Lung (tissue), 11 donors: ENCODE measurements at regions not wholly inside any gene's neighbourhood (a gene's known extent, or its start where the extent isn't known, plus 50 kb on each side); places are given as distances from the start of the nearest gene placed in this dataset.
"Not testable (repeated sequence)": the region's sequence is repeated elsewhere in the genome, so short reads cannot be mapped to it uniquely, and the experiment has no call there.

ENCODE experiments used
- ATAC-seq: fragments of 200-7000 bp; cut with Tn5 transposase; one replicate; pipeline ENCODE4 v1.9.1; 2020; ENCODE audit warnings: moderate number of reproducible peaks; ENCODE audit not compliant: insufficient read depth, low FRiP score
- DNase-seq, 3 donors: peaks; one replicate each; pipeline ENCODE4 v3.0.0-alpha.2; 2013 to 2017
- H3K27ac ChIP-seq, 2 donors: one replicate each; pipeline ENCODE4 v1.5.1; 2013; ENCODE audit warnings: mild to moderate bottlenecking in 2 of 2, moderate library complexity in 2 of 2, control low read depth in 1 of 2, inconsistent platforms in 1 of 2, low read depth in 1 of 2, low read length in 1 of 2
- H3K27me3 ChIP-seq, 3 donors: one replicate each; pipeline ENCODE4 v1.5.1; 2013; ENCODE audit warnings: low read length in 2 of 3; ENCODE audit not compliant: control insufficient read depth in 3 of 3, insufficient read depth in 3 of 3
- H3K36me3 ChIP-seq, 4 donors: one replicate each; pipeline ENCODE4 v1.5.1; 2013; ENCODE audit warnings: low read length in 4 of 4, mild to moderate bottlenecking in 1 of 4, moderate library complexity in 1 of 4; ENCODE audit not compliant: control insufficient read depth in 4 of 4, insufficient read depth in 4 of 4
- H3K4me1 ChIP-seq, 5 donors: one replicate each; pipeline ENCODE4 v1.5.1; 2013; ENCODE audit warnings: low read length in 5 of 5, mild to moderate bottlenecking in 2 of 5, moderate library complexity in 1 of 5; ENCODE audit not compliant: control insufficient read depth in 5 of 5, insufficient read depth in 5 of 5
- H3K4me3 ChIP-seq: one replicate; pipeline ENCODE4 v1.5.1; 2013; ENCODE audit warnings: mild to moderate bottlenecking, control low read depth, moderate library complexity
- H3K9ac ChIP-seq, 2 donors: one replicate each; pipeline ENCODE4 v1.5.1; 2013; ENCODE audit warnings: low read length in 2 of 2, control low read depth in 1 of 2; ENCODE audit not compliant: insufficient read depth in 1 of 2
- H3K9me3 ChIP-seq, 4 donors: one replicate each; pipeline ENCODE4 v1.5.1; 2013; ENCODE audit warnings: low read length in 3 of 4, mild to moderate bottlenecking in 1 of 4, moderate library complexity in 1 of 4; ENCODE audit not compliant: control insufficient read depth in 4 of 4, insufficient read depth in 3 of 4
- WGBS, 2 donors: extraction: QIAGEN DNeasy Blood & Tissue Kit; methylation state at CpG; one replicate each; pipeline ENCODE4 v1.1.7; 2013; 5-methylcytosine and 5-hydroxymethylcytosine counted together
- TF ChIP-seq, protein P1 (sequence below): IDR thresholded peaks from 2 replicates; pipeline ENCODE4 v1.5.1; 2012; ENCODE audit warnings: mild to moderate bottlenecking; ENCODE audit errors: control extremely low read depth, extremely low read depth
- donor health status: control.
- donor health status: control.
- donor health status: Bipolar disorder and iron deficiency.
- donor health status: healthy.
- donor health status: DM: yes; HTN: yes; CAD: no.

DNA sequence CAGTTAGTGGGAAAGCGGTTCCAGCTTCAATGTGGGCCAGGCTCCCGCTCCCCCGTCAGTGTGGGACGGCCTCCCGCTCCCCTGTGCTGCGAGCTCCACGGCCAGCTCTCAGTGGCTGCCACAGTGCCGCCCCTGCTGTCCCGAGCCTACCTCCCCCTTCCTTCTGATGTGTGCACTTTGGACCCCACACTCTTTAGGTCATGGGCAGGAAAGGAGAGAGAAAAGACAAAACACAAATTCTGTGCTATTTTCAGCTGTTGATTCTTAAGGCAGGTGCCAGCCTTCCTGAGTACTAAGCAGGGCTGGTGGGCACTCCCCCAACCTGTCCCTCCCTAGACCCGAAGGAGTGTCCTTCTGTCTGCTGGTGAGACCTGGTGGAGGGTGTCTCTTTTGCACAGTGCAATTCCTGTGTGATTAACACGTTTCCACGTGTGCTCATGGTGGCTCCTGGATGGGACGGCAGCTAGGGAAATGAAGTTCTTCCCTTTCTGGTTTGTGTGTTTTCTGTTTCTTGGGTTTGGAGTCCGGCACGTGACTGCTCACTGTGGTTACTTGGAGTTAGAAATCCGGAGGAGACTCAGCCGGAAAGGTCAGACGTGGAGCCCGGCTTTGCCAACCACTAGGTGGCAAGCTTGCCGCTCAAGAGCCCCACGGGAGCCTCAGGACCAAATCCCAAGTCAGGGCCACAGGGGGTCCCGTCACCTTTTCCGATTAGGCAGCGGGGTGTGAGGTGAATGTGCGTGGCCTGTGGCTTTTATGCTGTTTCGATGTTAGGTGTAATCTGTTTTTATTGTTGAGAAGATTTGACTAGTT, 130.3 kb downstream of the LAT start:
- not testable (repeated sequence) for H3K9ac ChIP-seq, H3K4me3 ChIP-seq, H3K36me3 ChIP-seq, H3K9me3 ChIP-seq, H3K27me3 ChIP-seq, H3K4me1 ChIP-seq
- TF ChIP-seq, protein P1, sequence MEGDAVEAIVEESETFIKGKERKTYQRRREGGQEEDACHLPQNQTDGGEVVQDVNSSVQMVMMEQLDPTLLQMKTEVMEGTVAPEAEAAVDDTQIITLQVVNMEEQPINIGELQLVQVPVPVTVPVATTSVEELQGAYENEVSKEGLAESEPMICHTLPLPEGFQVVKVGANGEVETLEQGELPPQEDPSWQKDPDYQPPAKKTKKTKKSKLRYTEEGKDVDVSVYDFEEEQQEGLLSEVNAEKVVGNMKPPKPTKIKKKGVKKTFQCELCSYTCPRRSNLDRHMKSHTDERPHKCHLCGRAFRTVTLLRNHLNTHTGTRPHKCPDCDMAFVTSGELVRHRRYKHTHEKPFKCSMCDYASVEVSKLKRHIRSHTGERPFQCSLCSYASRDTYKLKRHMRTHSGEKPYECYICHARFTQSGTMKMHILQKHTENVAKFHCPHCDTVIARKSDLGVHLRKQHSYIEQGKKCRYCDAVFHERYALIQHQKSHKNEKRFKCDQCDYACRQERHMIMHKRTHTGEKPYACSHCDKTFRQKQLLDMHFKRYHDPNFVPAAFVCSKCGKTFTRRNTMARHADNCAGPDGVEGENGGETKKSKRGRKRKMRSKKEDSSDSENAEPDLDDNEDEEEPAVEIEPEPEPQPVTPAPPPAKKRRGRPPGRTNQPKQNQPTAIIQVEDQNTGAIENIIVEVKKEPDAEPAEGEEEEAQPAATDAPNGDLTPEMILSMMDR, result peak; percentile 17
- peak; percentile 78 for ATAC-seq
- 29 to 38% methylated on average over 26 of the region's 26 CpGs for WGBS, 2 donors
- H3K27ac ChIP-seq, result peak overlapping the region; percentile 14 to 56
- DNase-seq, result peak; percentile 50 to 69 (median 65)

DNA sequence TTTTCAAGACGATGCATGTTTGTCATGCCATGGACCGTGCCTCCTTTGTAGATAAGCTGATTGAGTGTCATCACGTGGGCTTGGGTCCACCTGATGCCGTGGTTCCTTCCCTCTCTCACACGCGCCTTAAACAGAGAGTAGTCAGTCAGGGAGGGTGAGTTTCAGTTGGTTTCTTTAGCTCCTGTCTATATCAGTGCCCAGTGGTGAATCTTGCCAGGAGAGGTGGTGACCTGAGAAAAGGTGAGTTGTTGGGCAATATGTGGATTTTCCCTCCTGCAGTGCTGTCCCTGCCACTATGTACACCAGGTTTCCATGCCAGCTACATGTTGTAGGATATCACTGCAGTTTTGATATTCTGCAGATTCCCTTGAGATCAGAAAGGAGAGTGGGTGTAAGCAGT, 129.7 kb downstream of the LAT start:
- WGBS, 2 donors, result 69 to 84% methylated on average over 6 of the region's 6 CpGs
- Histone ChIP-seq H3K4me3 (no peak overlapping the region), H3K36me3 (peaks cover 0 to 9% (median 5%) of the 10 kb centered on the region in 4 donors), H3K4me1 (peaks cover 0 to 8% (median 5%) of the 10 kb centered on the region in 5 donors), H3K27me3 (no peaks in the 10 kb centered on the region), H3K9ac (no peak overlapping the region), H3K27ac (peak overlapping the region in 1 of 2 donors; percentile 56), H3K9me3 (no peaks in the 10 kb centered on the region)
- TF ChIP-seq, protein P1, result no peak
- ATAC-seq (no peak), DNase-seq (no peak)

DNA sequence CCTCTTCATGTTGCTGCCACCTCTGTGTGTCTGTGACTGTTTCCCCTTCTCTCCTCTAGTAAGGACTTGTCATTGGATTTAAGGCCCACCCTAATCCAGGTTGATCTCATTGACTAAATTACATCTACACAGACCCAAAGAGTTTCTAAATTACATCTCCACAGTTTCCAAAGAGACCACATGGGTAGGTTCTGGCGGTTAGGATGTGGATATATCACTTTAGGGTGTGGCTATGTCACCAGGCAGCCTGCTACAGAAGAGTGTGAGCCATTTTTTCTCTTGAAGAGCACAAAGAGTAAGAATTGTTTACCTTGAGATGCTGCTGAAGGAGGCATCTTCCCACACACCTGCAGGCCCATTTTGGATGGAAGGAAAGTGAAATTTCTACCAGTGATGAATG, 128.6 kb downstream of the LAT start:
- not testable (repeated sequence) for ATAC-seq, H3K27me3 ChIP-seq, H3K27ac ChIP-seq, H3K4me3 ChIP-seq, H3K4me1 ChIP-seq, H3K36me3 ChIP-seq, H3K9ac ChIP-seq, DNase-seq, H3K9me3 ChIP-seq
- WGBS, 2 donors, result 83 to 95% methylated on average over 1 of the region's 1 CpG

DNA sequence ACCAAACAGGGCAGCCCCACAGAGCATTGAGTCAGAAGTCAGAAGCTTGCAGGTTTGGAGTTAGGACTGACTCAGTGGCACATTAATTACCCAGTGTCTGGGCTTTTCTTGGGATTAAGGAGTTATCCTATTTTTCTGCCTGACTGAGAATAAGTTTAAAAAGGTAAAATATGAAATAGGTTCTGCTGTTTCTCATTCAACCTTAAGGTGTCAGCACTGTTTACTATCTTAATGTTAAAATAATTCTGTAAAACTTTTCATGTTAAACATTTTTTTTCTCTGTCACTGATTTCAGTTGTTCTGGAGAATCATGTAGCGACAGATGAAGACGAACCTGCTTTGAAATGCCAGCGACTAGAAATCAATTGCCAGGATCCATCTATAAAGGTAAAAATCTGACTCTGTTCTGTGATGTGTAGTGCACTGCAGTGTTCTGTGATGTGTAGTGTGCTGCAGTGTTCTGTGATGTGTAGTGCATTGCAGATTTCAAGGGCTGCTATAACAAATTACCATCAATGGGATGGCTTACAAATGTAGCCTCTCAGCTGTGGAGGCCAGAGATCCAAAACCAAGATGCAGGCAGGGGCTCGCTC, 128.0 kb downstream of the LAT start:
- ATAC-seq (no peak), DNase-seq (no peak)
- Histone ChIP-seq H3K4me3 (no peak overlapping the region), H3K27ac (no peak overlapping the region), H3K4me1 (peaks cover 0 to 8% (median 5%) of the 10 kb centered on the region in 5 donors), H3K9ac (no peak overlapping the region), H3K9me3 (no peaks in the 10 kb centered on the region), H3K36me3 (peaks cover 0 to 9% (median 4%) of the 10 kb centered on the region in 4 donors), H3K27me3 (no peaks in the 10 kb centered on the region)
- WGBS, 2 donors, result 94 to 95% methylated on average over 4 of the region's 4 CpGs
- TF ChIP-seq, protein P1, result no peak

DNA sequence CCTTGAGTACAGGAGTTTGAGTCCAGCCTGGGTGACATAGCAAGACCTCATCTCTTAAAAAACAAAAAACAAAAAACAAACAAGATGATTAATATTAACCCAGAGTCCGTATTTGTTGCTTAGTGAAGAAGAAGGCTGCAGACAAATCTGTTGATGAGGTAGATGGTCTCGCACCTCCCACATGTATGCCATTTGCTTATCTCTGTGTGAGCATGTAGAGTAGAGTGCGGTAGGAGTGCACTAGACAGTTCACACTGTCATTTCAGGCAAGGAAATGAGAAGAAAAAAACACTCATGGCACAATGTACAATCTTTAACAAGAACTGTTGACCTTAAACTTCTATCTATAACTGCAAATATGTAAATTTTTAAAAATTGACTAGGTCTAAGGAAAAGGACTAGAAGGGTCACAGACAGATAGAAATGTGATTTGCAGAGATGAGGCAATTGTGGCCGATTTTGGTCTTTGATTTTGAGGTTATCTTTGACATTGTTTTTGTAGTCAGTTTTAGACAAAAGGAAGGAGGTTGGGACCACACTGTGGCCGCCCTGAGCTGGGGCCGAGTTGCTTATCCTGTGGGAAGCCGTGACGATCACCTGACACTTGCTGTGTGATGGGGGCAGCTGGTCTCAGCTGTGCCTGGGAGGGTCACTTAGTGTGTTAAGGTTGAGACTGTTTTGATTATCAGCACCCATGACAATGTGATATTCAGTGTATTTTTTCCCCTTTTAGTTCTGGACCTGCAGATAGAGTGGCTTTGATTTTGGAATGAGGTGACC, 127.2 kb downstream of the LAT start:
- H3K27me3 ChIP-seq, ATAC-seq, H3K9ac ChIP-seq, DNase-seq, H3K4me1 ChIP-seq, H3K4me3 ChIP-seq, H3K9me3 ChIP-seq, H3K27ac ChIP-seq, H3K36me3 ChIP-seq: not testable (repeated sequence)
- 65 to 77% methylated on average over 8 of the region's 8 CpGs for WGBS, 2 donors
